ENCODE measurements at regions not wholly inside any gene's neighbourhood (a gene's known extent, or its start where the extent isn't known, plus 50 kb on each side); places are given as distances from the start of the nearest gene placed in this dataset.

- Histone ChIP-seq H3K27ac (no peak overlapping the region), H4K20me1 (ENCODE audit: insufficient read depth, poor library complexity, severe bottlenecking) (no peaks in the 10 kb centered on the region), H3K4me3 (no peak overlapping the region), H3K4me1 (ENCODE audit: insufficient read depth) (no peaks in the 10 kb centered on the region), H3K27me3 (no peaks in the 10 kb centered on the region), H3K9me3 (ENCODE audit: low read depth) (no peaks in the 10 kb centered on the region), H3K36me3 (replicated peaks; ENCODE audit: insufficient read depth, low read depth) (no peaks in the 10 kb centered on the region), H3K79me2 (no peaks in the 10 kb centered on the region), H3K9me2 (replicated peaks; ENCODE audit: insufficient read depth) (no peaks in the 10 kb centered on the region), H2AFZ (no peak overlapping the region), H3K4me2 (no peak overlapping the region)
- 97% methylated on average over 10 of the region's 10 CpGs for whole genome bisulfite sequencing (ENCODE audit: low lambda C conversion rate, missing lambda C conversion rate)
- TF ChIP-seq, protein P1, sequence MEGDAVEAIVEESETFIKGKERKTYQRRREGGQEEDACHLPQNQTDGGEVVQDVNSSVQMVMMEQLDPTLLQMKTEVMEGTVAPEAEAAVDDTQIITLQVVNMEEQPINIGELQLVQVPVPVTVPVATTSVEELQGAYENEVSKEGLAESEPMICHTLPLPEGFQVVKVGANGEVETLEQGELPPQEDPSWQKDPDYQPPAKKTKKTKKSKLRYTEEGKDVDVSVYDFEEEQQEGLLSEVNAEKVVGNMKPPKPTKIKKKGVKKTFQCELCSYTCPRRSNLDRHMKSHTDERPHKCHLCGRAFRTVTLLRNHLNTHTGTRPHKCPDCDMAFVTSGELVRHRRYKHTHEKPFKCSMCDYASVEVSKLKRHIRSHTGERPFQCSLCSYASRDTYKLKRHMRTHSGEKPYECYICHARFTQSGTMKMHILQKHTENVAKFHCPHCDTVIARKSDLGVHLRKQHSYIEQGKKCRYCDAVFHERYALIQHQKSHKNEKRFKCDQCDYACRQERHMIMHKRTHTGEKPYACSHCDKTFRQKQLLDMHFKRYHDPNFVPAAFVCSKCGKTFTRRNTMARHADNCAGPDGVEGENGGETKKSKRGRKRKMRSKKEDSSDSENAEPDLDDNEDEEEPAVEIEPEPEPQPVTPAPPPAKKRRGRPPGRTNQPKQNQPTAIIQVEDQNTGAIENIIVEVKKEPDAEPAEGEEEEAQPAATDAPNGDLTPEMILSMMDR (IDR thresholded peaks at IDR 0.05; ENCODE audit: poor library complexity) = no peak
- no peak for TF ChIP-seq EZH2 (IDR thresholded peaks at IDR 0.05; ENCODE audit: borderline replicate concordance)
- no peak for DNase-seq (ENCODE audit: low spot score)
These were observed 204.9 kb downstream of the CTTN start for GRCh38 chr11:70603114-70603755.

DNA sequence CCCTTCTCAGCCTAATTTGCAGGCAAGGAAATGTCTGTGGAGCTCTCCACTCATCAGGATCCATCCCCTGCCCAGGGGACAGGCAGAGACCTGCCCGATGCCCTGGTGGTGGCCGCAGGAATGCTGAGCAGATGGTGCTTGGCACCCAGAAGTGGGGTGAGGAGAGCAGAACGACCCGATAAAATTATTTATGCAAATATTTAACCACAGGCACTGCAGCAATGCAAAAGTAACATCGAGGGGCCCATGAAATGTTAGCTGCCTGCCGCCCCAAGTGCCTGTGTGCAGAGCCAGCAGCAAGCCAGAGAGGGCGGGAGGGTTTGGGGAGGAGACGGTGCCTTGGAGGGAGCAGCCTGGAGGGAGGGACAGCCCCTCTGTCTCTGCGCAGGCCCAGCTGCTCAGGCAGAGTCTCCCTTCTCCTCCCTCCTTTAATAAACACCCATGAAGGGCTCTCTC, 205.5 kb downstream of the CTTN start:
- Histone ChIP-seq H3K4me2 (no peak overlapping the region), H3K79me2 (no peaks in the 10 kb centered on the region), H3K4me1 (ENCODE audit: insufficient read depth) (no peaks in the 10 kb centered on the region), H3K27me3 (no peaks in the 10 kb centered on the region), H3K4me3 (no peak overlapping the region), H2AFZ (no peak overlapping the region), H3K36me3 (replicated peaks; ENCODE audit: insufficient read depth, low read depth) (no peaks in the 10 kb centered on the region), H4K20me1 (ENCODE audit: insufficient read depth, poor library complexity, severe bottlenecking) (no peaks in the 10 kb centered on the region), H3K9me2 (replicated peaks; ENCODE audit: insufficient read depth) (no peaks in the 10 kb centered on the region), H3K9me3 (ENCODE audit: low read depth) (no peaks in the 10 kb centered on the region), H3K27ac (no peak overlapping the region)
- TF ChIP-seq EZH2 (IDR thresholded peaks at IDR 0.05; ENCODE audit: borderline replicate concordance) = no peak
- no peak for TF ChIP-seq EZH2phosphoT487 (IDR thresholded peaks at IDR 0.05; ENCODE audit: low read depth, severe bottlenecking, unreplicated experiment)
- TF ChIP-seq, protein P1 (IDR thresholded peaks at IDR 0.05; ENCODE audit: poor library complexity) = no peak
- 82% methylated on average over 8 of the region's 9 CpGs for WGBS (ENCODE audit: low lambda C conversion rate, missing lambda C conversion rate)
- no peak for DNase-seq (ENCODE audit: low spot score)

DNA sequence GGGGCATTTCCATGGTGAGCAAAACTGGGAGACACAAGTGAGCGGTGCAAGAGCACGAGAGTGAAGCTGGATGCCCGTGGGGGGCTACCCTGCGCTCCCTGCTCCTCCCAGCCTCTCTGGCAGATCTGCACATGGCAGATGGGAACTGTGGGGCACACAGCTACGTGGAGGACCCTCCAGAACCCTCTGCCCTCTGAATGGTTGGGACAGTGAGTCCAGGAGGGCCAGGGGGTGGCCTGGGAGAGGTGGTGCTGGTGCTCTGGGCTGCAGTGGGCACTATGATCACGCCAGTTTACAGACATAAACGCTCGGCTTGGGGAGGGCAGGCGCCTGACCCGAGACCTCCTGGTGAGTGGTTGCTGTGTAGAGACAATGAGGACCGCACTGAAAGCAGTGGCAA, 205.9 kb downstream of the CTTN start:
- Histone ChIP-seq H3K9me2 (replicated peaks; ENCODE audit: insufficient read depth) (no peaks in the 10 kb centered on the region), H3K4me2 (no peak overlapping the region), H3K4me3 (no peak overlapping the region), H3K36me3 (replicated peaks; ENCODE audit: insufficient read depth, low read depth) (no peaks in the 10 kb centered on the region), H3K4me1 (ENCODE audit: insufficient read depth) (no peaks in the 10 kb centered on the region), H3K9me3 (ENCODE audit: low read depth) (no peaks in the 10 kb centered on the region), H3K79me2 (no peaks in the 10 kb centered on the region), H3K27ac (no peak overlapping the region), H4K20me1 (ENCODE audit: insufficient read depth, poor library complexity, severe bottlenecking) (no peaks in the 10 kb centered on the region), H2AFZ (no peak overlapping the region), H3K27me3 (no peaks in the 10 kb centered on the region)
- 92% methylated on average over 11 of the region's 11 CpGs for WGBS (ENCODE audit: low lambda C conversion rate, missing lambda C conversion rate)
- TF ChIP-seq EZH2phosphoT487 (IDR thresholded peaks at IDR 0.05; ENCODE audit: low read depth, severe bottlenecking, unreplicated experiment) (no peak), EZH2 (IDR thresholded peaks at IDR 0.05; ENCODE audit: borderline replicate concordance) (no peak)
- TF ChIP-seq, protein P1 (IDR thresholded peaks at IDR 0.05; ENCODE audit: poor library complexity) = no peak
- DNase-seq (ENCODE audit: low spot score) = no peak
